Endothelial cell of umbilical vein (primary cell): ENCODE measurements at regions not wholly inside any gene's neighbourhood (a gene's known extent, or its start where the extent isn't known, plus 50 kb on each side); places are given as distances from the start of the nearest gene placed in this dataset.
"Not testable (repeated sequence)": the region's sequence is repeated elsewhere in the genome, so short reads cannot be mapped to it uniquely, and the experiment has no call there.

Experiments
- BruUV-seq: library from RNA; stranded (reverse); fragments of 400-500 nt; replicated peaks from 2 replicates; lab custom pipeline; 2021; lab: Mats Ljungman, UMichigan
- CTCF ChIA-PET: fragments of 300-600, 350-600 bp; sonication (Branson Sonifier 250); formaldehyde crosslinking; loops from one replicate; lab custom pipeline; 2021; ENCODE audit warnings: antibody characterized with exemption, inconsistent platforms; lab: Charles Lee
- POLR2A ChIA-PET: fragments of 300-600, 350-600 bp; sonication (Branson Sonifier 250); formaldehyde crosslinking; loops from one replicate; lab custom pipeline; 2021; ENCODE audit warnings: antibody characterized with exemption, inconsistent platforms; lab: Charles Lee
- DNase-seq: peaks from one replicate; pipeline ENCODE4 v3.0.0-alpha.2; 2011; ENCODE audit warnings: low read depth, low spot score
- FAIRE-seq: peaks from 2 replicates; lab custom pipeline; 2011; peaks lifted over from hg19 to GRCh38; lab: Jason Lieb, UNC
- H2AFZ ChIP-seq: 2 replicates; pipeline ENCODE4 v1.6.0; 2012; ENCODE audit warnings: low read depth, low read length, control low read depth, inconsistent platforms
- H3K27ac ChIP-seq: 2 replicates; pipeline ENCODE4 v1.5.1; 2011; ENCODE audit warnings: low read depth, mild to moderate bottlenecking, control low read depth, low read length, moderate library complexity; ENCODE audit not compliant: insufficient read depth
- H3K27me3 ChIP-seq, 2 experiments: 2 replicates each; pipeline versions ENCODE4 v1.6.0 to v1.6.1; 2011; ENCODE audit warnings: low read length in 2 of 2, mixed read lengths in 1 of 2; ENCODE audit not compliant: control insufficient read depth in 2 of 2, insufficient read depth in 2 of 2
- H3K36me3 ChIP-seq, 2 experiments: 2 replicates in 1 of 2; 3 replicates in 1 of 2; pipeline ENCODE4 v1.5.1; 2011; ENCODE audit warnings: low read length in 2 of 2, mild to moderate bottlenecking in 1 of 2, moderate library complexity in 1 of 2; ENCODE audit not compliant: control insufficient read depth in 2 of 2, insufficient read depth in 2 of 2; ENCODE audit errors: extremely low read depth in 1 of 2
- H3K4me1 ChIP-seq: 3 replicates; pipeline ENCODE4 v1.5.1; 2011; ENCODE audit warnings: mild to moderate bottlenecking, low read length; ENCODE audit not compliant: control insufficient read depth, insufficient read depth; ENCODE audit errors: extremely low read depth
- H3K4me2 ChIP-seq: 2 replicates; pipeline ENCODE4 v1.6.1; 2011; ENCODE audit warnings: low read length, control low read depth, mixed read lengths; ENCODE audit not compliant: insufficient read depth
- H3K4me3 ChIP-seq, 3 experiments: fragments of 200-600 bp in 1 of 3; sonication (generic), shearing (Covaris generic) in 1 of 3; replicated peaks in 1 of 3; 2 replicates each; pipeline ENCODE4 v1.5.1; 2011 to 2016; ENCODE audit warnings: control low read depth in 3 of 3, low read length in 3 of 3, mild to moderate bottlenecking in 2 of 3, inconsistent platforms in 1 of 3, low read depth in 1 of 3, moderate library complexity in 1 of 3; ENCODE audit not compliant: insufficient read depth in 1 of 3
- H3K79me2 ChIP-seq: 2 replicates; pipeline ENCODE4 v1.6.0; 2012; ENCODE audit warnings: low read length, inconsistent platforms; ENCODE audit not compliant: control insufficient read depth, insufficient read depth
- H3K9ac ChIP-seq: replicated peaks from 2 replicates; pipeline ENCODE3; 2011; ENCODE audit warnings: low read length, control low read depth; ENCODE audit not compliant: insufficient read depth; ENCODE audit errors: extremely low read depth
- H3K9me1 ChIP-seq: replicated peaks from 3 replicates; pipeline ENCODE4 v1.6.0; 2011; ENCODE audit warnings: mild to moderate bottlenecking, low read length; ENCODE audit not compliant: control insufficient read depth, insufficient read depth; ENCODE audit errors: extremely low read depth
- H3K9me3 ChIP-seq: replicated peaks from 2 replicates; pipeline ENCODE4 v1.5.1; 2012; ENCODE audit warnings: low read length, inconsistent platforms; ENCODE audit not compliant: control insufficient read depth, insufficient read depth
- H4K20me1 ChIP-seq: replicated peaks from 2 replicates; pipeline ENCODE3; 2011; ENCODE audit warnings: mild to moderate bottlenecking, low read length; ENCODE audit not compliant: control insufficient read depth, insufficient read depth; ENCODE audit errors: extremely low read depth
- EZH2 ChIP-seq: IDR thresholded peaks from 2 replicates; pipeline ENCODE4 v1.6.1; 2012; ENCODE audit warnings: borderline replicate concordance, low read depth, mild to moderate bottlenecking, moderate library complexity, low read length, inconsistent platforms; ENCODE audit not compliant: severe bottlenecking
- JUN ChIP-seq: IDR thresholded peaks from 2 replicates; pipeline ENCODE4 v1.6.1; 2011; ENCODE audit warnings: borderline replicate concordance, low read depth; ENCODE audit not compliant: insufficient read length, insufficient read depth
- dilution Hi-C: fragments of 300-500 bp; cut with MboI; formaldehyde crosslinking; loops from one replicate; pipeline ENCODE4 v1.15.0; 2019; ENCODE audit warnings: low sequenced_read_pairs; ENCODE audit not compliant: extremely low pct_ligation_motif_present
- intact Hi-C: fragments of 100-400 bp; cut with micrococcal nuclease; formaldehyde crosslinking; loops from one replicate; pipeline ENCODE4 v1.10.0; 2022

- BruUV-seq, result no TSS peak
- ChIA-PET CTCF (interaction anchor here (0.8 to 1.5 kb wide), 3 partner anchors 20 to 765 kb away, joined by 3 to 5 read pairs (median 3); no protein-coding TSS in a partner anchor), POLR2A (no interaction called here)
- Histone ChIP-seq H3K27me3 (peaks cover 0 to 2% of the 10 kb centered on the region in 2 experiments), H3K4me1 (no peaks in the 10 kb centered on the region), H3K27ac (no peak overlapping the region), H3K9ac (no peak overlapping the region), H3K4me2 (no peak overlapping the region), H3K79me2 (no peaks in the 10 kb centered on the region), H3K4me3 (no peak overlapping the region), H4K20me1 (no peaks in the 10 kb centered on the region), H3K36me3 (no peaks in the 10 kb centered on the region), H3K9me3 (no peaks in the 10 kb centered on the region), H2AFZ (no peak overlapping the region), H3K9me1 (no peaks in the 10 kb centered on the region)
- no peak for DNase-seq
- intact Hi-C loops (no loop called here), dilution Hi-C loops (no loop called here)
- no peak for TF ChIP-seq JUN
- TF ChIP-seq EZH2, result no peak
- FAIRE-seq, result no peak
Measured at GRCh38 chr11:15849257-15849656, 507.1 kb downstream of the SOX6 start.

- H3K9me1 ChIP-seq, H2AFZ ChIP-seq, POLR2A ChIA-PET, H3K9me3 ChIP-seq, H3K36me3 ChIP-seq, FAIRE-seq, H3K4me3 ChIP-seq, H3K9ac ChIP-seq, H3K27ac ChIP-seq, H3K4me2 ChIP-seq, H3K4me1 ChIP-seq, H3K79me2 ChIP-seq, H4K20me1 ChIP-seq, intact Hi-C loops, dilution Hi-C loops, BruUV-seq, DNase-seq, H3K27me3 ChIP-seq: not testable (repeated sequence)
- CTCF ChIA-PET, result interaction anchor here (1.2 to 1.5 kb wide), 2 partner anchors 21 to 764 kb away, joined by 3 to 5 read pairs; no protein-coding TSS in a partner anchor
Measured at GRCh38 chr11:15850335-15850734, 506.0 kb downstream of the SOX6 start.
